ENCODE measurements at regions not wholly inside any gene's neighbourhood (a gene's known extent, or its start where the extent isn't known, plus 50 kb on each side); places are given as distances from the start of the nearest gene placed in this dataset.

- Mint-ChIP-seq H3K27ac (no peak overlapping the region), H3K4me1 (peaks cover 5% of the 10 kb centered on the region), H3K9me3 (no peaks in the 10 kb centered on the region), H3K4me3 (no peak overlapping the region), H3K27me3 (peaks cover 5% of the 10 kb centered on the region), H3K36me3 (ENCODE audit: low read depth) (no peaks in the 10 kb centered on the region)
- intact Hi-C loops (cut with micrococcal nuclease) = no loop called here
- POLR2A ChIA-PET = no interaction called here
- no peak for DNase-seq
- CTCF ChIA-PET = no interaction called here
- TF ChIP-seq CTCF (IDR thresholded peaks at IDR 0.05) = no peak
- no peak for ATAC-seq (ENCODE audit: low read depth)
Measured at GRCh38 chr7:106566672-106567071, 94.3 kb downstream of the CCDC71L start.

DNA sequence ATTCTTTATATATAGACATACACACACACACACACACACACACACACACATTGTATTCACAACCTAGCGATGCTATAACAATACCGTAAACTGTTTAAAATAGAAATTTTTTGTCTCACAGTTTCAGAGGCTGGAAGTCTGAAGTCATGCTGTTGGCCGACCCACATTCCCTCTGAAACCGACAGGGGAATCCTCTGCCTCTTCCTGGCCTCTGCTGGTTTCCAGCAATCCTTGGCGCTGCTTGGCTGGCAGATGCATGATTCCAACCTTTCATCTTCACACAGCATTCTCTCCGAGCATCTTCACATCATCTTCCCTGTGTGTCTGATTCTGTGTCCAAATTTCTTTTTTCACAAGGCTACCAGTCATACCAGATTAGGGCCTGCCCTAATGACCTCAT is 94.8 kb downstream of the CCDC71L start:
- DNase-seq (no peak), ATAC-seq (ENCODE audit: low read depth) (no peak)
- H3K4me1 Mint-ChIP-seq = peaks cover 5% of the 10 kb centered on the region
- H3K36me3 Mint-ChIP-seq (ENCODE audit: low read depth) = no peaks in the 10 kb centered on the region
- no peak overlapping the region for H3K27ac Mint-ChIP-seq
- peaks cover 5% of the 10 kb centered on the region for H3K27me3 Mint-ChIP-seq
- no peak for TF ChIP-seq CTCF (IDR thresholded peaks at IDR 0.05)
- ChIA-PET CTCF (no interaction called here), POLR2A (no interaction called here)
- H3K9me3 Mint-ChIP-seq = no peaks in the 10 kb centered on the region
- intact Hi-C loops (cut with micrococcal nuclease) = no loop called here
- H3K4me3 Mint-ChIP-seq = no peak overlapping the region

DNA sequence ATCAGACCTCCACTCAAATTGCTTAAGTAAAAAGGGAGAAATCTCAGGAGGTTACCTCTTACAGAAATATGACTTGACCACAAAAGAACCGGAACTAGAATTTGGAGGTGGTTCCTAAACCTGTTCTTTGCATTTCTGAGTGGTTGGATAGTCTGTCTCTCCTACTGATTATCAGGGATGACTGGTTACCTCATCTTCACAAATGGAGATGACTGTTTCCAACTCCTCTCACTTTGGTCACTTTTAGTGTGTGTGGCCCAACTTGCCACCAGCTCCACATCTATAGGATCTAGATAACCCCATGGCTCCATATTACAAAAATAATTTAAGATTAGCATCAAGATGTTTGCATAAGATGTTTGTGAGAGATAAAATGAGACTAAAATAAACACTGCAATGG is 95.5 kb downstream of the CCDC71L start:
- no peak for TF ChIP-seq CTCF (IDR thresholded peaks at IDR 0.05)
- ATAC-seq (ENCODE audit: low read depth) = no peak
- ChIA-PET POLR2A (no interaction called here), CTCF (no interaction called here)
- H3K36me3 Mint-ChIP-seq (ENCODE audit: low read depth) = no peaks in the 10 kb centered on the region
- intact Hi-C loops (cut with micrococcal nuclease) = no loop called here
- DNase-seq = no peak
- no peak overlapping the region for H3K27ac Mint-ChIP-seq
- H3K4me3 Mint-ChIP-seq = no peak overlapping the region
- no peaks in the 10 kb centered on the region for H3K9me3 Mint-ChIP-seq
- peaks cover 5% of the 10 kb centered on the region for H3K4me1 Mint-ChIP-seq
- H3K27me3 Mint-ChIP-seq = peaks cover 2% of the 10 kb centered on the region

DNA sequence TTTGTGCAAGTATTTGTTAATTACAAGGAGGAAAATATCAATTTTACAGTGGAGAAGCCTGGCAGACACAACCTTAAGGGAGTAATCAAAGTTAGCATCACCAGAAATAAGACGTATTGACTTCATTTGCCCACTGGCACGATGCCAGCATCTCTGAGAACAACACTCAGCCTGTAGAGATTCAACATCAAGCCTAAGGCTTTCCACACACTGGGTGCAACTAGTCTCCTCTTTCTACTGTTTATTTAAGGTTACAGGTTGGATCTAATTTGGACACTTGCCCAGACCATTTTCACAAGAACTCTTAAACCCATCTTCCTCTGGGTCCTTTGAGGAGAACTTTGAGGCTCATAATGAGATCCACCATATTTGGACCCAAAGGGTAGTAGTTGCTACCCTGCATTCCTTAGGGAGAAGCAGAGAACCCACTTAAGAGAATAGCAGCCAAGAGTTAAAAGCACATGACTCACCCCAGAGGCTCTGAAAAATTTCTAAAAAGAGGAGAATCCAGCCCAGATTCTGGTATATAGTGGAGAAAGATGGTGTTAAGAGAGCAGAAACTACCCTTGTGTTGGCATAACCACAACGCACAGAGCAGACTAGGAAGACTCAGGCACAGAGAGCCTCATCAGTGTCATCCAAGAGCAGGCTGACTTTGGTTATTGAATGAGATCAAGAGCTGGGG is 97.3 kb downstream of the CCDC71L start:
- Mint-ChIP-seq H3K27me3 (no peaks in the 10 kb centered on the region), H3K4me3 (no peak overlapping the region), H3K9me3 (no peaks in the 10 kb centered on the region), H3K27ac (no peak overlapping the region), H3K36me3 (ENCODE audit: low read depth) (no peaks in the 10 kb centered on the region), H3K4me1 (peaks cover 2% of the 10 kb centered on the region)
- no peak for DNase-seq
- CTCF ChIA-PET = interaction anchor here (1.0 kb wide), 1 partner anchor 21 kb away, joined by 4 read pairs; no protein-coding TSS in a partner anchor
- ATAC-seq (ENCODE audit: low read depth) = no peak
- TF ChIP-seq CTCF (IDR thresholded peaks at IDR 0.05) = no peak
- intact Hi-C loops (cut with micrococcal nuclease) = no loop called here
- POLR2A ChIA-PET = no interaction called here

GRCh38 chr7:106562711-106563366 is 98.1 kb downstream of the CCDC71L start:
- no peak for TF ChIP-seq CTCF (IDR thresholded peaks at IDR 0.05)
- Mint-ChIP-seq H3K36me3 (ENCODE audit: low read depth) (no peaks in the 10 kb centered on the region), H3K4me1 (no peaks in the 10 kb centered on the region), H3K4me3 (no peak overlapping the region), H3K27me3 (no peaks in the 10 kb centered on the region), H3K27ac (no peak overlapping the region), H3K9me3 (no peaks in the 10 kb centered on the region)
- no peak for ATAC-seq (ENCODE audit: low read depth)
- ChIA-PET CTCF (no interaction called here), POLR2A (no interaction called here)
- intact Hi-C loops (cut with micrococcal nuclease) = no loop called here
- no peak for DNase-seq
